HG03469 (cell line): ENCODE measurements at regions not wholly inside any gene's neighbourhood (a gene's known extent, or its start where the extent isn't known, plus 50 kb on each side); places are given as distances from the start of the nearest gene placed in this dataset.
"Not testable (repeated sequence)": the region's sequence is repeated elsewhere in the genome, so short reads cannot be mapped to it uniquely, and the experiment has no call there.

ENCODE experiments used
- ATAC-seq: cut with Tn5 transposase; IDR thresholded peaks from one replicate; pipeline ENCODE4 v1.9.1; 2021; ENCODE audit warnings: mild to moderate bottlenecking, moderate library complexity, moderate number of reproducible peaks; ENCODE audit not compliant: unreplicated experiment

- no peak for ATAC-seq
Observed at GRCh38 chr7:115363916-115364315, 442.0 kb downstream of the MDFIC start.

- no peak for ATAC-seq
Observed at GRCh38 chr7:115359955-115360354, 438.1 kb downstream of the MDFIC start.

- ATAC-seq: no peak
Observed at GRCh38 chr7:115359119-115359518, 437.2 kb downstream of the MDFIC start.

GRCh38 chr7:115357703-115357999, 435.8 kb downstream of the MDFIC start:
- no peak for ATAC-seq

GRCh38 chr7:115356999-115357702, 435.3 kb downstream of the MDFIC start:
- no peak for ATAC-seq

- ATAC-seq: no peak
Observed at GRCh38 chr7:115356139-115356746, 434.3 kb downstream of the MDFIC start.

GRCh38 chr7:115354925-115355324, 433.0 kb downstream of the MDFIC start:
- ATAC-seq: no peak

GRCh38 chr7:115352375-115352774, 430.5 kb downstream of the MDFIC start:
- ATAC-seq: no peak

- ATAC-seq: no peak
Observed at GRCh38 chr7:115350764-115351163, 428.9 kb downstream of the MDFIC start.

- ATAC-seq: no peak
Observed at GRCh38 chr7:115349635-115350034, 427.7 kb downstream of the MDFIC start.

- ATAC-seq: no peak
Observed at GRCh38 chr7:115346685-115347084, 424.8 kb downstream of the MDFIC start.

GRCh38 chr7:115340828-115341227, 418.9 kb downstream of the MDFIC start:
- no peak for ATAC-seq

- no peak for ATAC-seq
Observed at GRCh38 chr7:115338016-115338415, 416.1 kb downstream of the MDFIC start.

GRCh38 chr7:115332691-115333090, 410.8 kb downstream of the MDFIC start:
- ATAC-seq: no peak

- no peak for ATAC-seq
Observed at GRCh38 chr7:115329006-115329405, 407.1 kb downstream of the MDFIC start.

- no peak for ATAC-seq
Observed at GRCh38 chr7:115328018-115328417, 406.1 kb downstream of the MDFIC start.

GRCh38 chr7:115327326-115327725, 405.4 kb downstream of the MDFIC start:
- no peak for ATAC-seq

- ATAC-seq: no peak
Observed at GRCh38 chr7:115319541-115319940, 397.6 kb downstream of the MDFIC start.

- ATAC-seq: not testable (repeated sequence)
Observed at GRCh38 chr7:115310316-115310715, 388.4 kb downstream of the MDFIC start.

GRCh38 chr7:115306586-115306985, 384.7 kb downstream of the MDFIC start:
- ATAC-seq: no peak

- no peak for ATAC-seq
Observed at GRCh38 chr7:115300231-115300870, 378.5 kb downstream of the MDFIC start.

GRCh38 chr7:115299397-115300037, 377.6 kb downstream of the MDFIC start:
- ATAC-seq: no peak
